SK-N-SH (cell line): ENCODE measurements at regions not wholly inside any gene's neighbourhood (a gene's known extent, or its start where the extent isn't known, plus 50 kb on each side); places are given as distances from the start of the nearest gene placed in this dataset.

ENCODE experiments used
- CTCF ChIA-PET: fragments of 300-600, 350-600 bp; formaldehyde crosslinking; extraction: SDS; loops from one replicate; lab custom pipeline; 2021; lab: Yijun Ruan, JAX
- POLR2A ChIA-PET: fragments of 350-600 bp; sonication (Branson Sonifier 250); formaldehyde crosslinking; extraction: SDS; loops from one replicate; lab custom pipeline; 2020; ENCODE audit warnings: antibody characterized with exemption, inconsistent platforms; lab: Yijun Ruan, JAX
- DNase-seq: peaks from one replicate; pipeline ENCODE4 v3.0.0; 2012
- H2AFZ ChIP-seq: fragments of 200-600 bp; sonication (generic); 2 replicates; pipeline ENCODE4 v1.8.1; 2016; ENCODE audit warnings: antibody characterized with exemption, mild to moderate bottlenecking, low read depth
- H3F3A ChIP-seq: fragments of 200-600 bp; sonication (generic); replicated peaks from 2 replicates; pipeline ENCODE3; 2016; ENCODE audit warnings: antibody characterized with exemption, mild to moderate bottlenecking; ENCODE audit not compliant: insufficient read depth
- H3K27ac ChIP-seq, 2 experiments: fragments of 200-500 bp in 1 of 2; fragments of 200-600 bp in 1 of 2; sonication (Bioruptor generic) in 1 of 2; sonication (generic), shearing (Covaris generic) in 1 of 2; 2 replicates each; pipeline versions ENCODE4 v1.5.1 to v1.6.1; 2014 to 2016; ENCODE audit warnings: low read depth in 2 of 2, inconsistent platforms in 1 of 2, low read length in 1 of 2, mild to moderate bottlenecking in 1 of 2, mixed read lengths in 1 of 2
- H3K27me3 ChIP-seq: fragments of 200-600 bp; sonication (generic), shearing (Covaris generic); 2 replicates; pipeline ENCODE4 v1.6.1; 2016; ENCODE audit warnings: mixed run types; ENCODE audit not compliant: insufficient read depth
- H3K36me3 ChIP-seq, 2 experiments: fragments of 200-500 bp in 1 of 2; fragments of 200-600 bp in 1 of 2; sonication (Bioruptor generic) in 1 of 2; sonication (generic) in 1 of 2; replicated peaks in 1 of 2; 2 replicates each; pipeline versions ENCODE3 to v1.5.1; 2014 to 2016; ENCODE audit warnings: low read length in 1 of 2, mild to moderate bottlenecking in 1 of 2; ENCODE audit not compliant: insufficient read depth in 2 of 2, control insufficient read depth in 1 of 2
- H3K4me1 ChIP-seq, 2 experiments: fragments of 200-500 bp in 1 of 2; fragments of 200-600 bp in 1 of 2; sonication (Bioruptor generic) in 1 of 2; sonication (generic), shearing (Covaris generic) in 1 of 2; 2 replicates each; pipeline versions ENCODE4 v1.5.1 to v1.6.1; 2014 to 2016; ENCODE audit warnings: low read depth in 1 of 2, low read length in 1 of 2, mixed run types in 1 of 2; ENCODE audit not compliant: insufficient read depth in 2 of 2, control insufficient read depth in 1 of 2
- H3K4me2 ChIP-seq: fragments of 200-600 bp; sonication (generic), shearing (Covaris generic); 2 replicates; pipeline ENCODE4 v1.6.1; 2017; ENCODE audit warnings: mixed run types
- H3K4me3 ChIP-seq, 2 experiments: fragments of 200-500 bp in 1 of 2; fragments of 200-600 bp in 1 of 2; sonication (Bioruptor generic) in 1 of 2; sonication (generic), shearing (Covaris generic) in 1 of 2; 2 replicates each; pipeline versions ENCODE4 v1.5.1 to v1.8.1; 2014 to 2016; ENCODE audit warnings: low read depth in 2 of 2, inconsistent platforms in 1 of 2, low read length in 1 of 2, mild to moderate bottlenecking in 1 of 2, mixed read lengths in 1 of 2, moderate library complexity in 1 of 2
- H3K79me2 ChIP-seq: fragments of 200-600 bp; sonication (generic); 2 replicates; pipeline ENCODE4 v1.8.1; 2017; ENCODE audit warnings: mild to moderate bottlenecking; ENCODE audit not compliant: insufficient read depth
- H3K9ac ChIP-seq: fragments of 200-600 bp; sonication (generic); 2 replicates; pipeline ENCODE4 v1.6.1; 2017; ENCODE audit warnings: mixed run types
- H3K9me2 ChIP-seq: fragments of 200-600 bp; sonication (generic); 2 replicates; pipeline ENCODE4 v1.6.1; 2017; ENCODE audit warnings: mixed run types
- H3K9me3 ChIP-seq: fragments of 200-600 bp; sonication (generic); 2 replicates; pipeline ENCODE4 v1.6.1; 2017; ENCODE audit warnings: mixed run types, mild to moderate bottlenecking, moderate library complexity
- H4K20me1 ChIP-seq: fragments of 200-600 bp; sonication (generic); 2 replicates; pipeline ENCODE4 v1.6.1; 2017; ENCODE audit warnings: mild to moderate bottlenecking, mixed run types; ENCODE audit not compliant: insufficient read depth
- EZH2phosphoT487 ChIP-seq: fragments of 200-600 bp; sonication (generic); IDR thresholded peaks from 2 replicates; pipeline ENCODE4 v1.6.1; 2017; ENCODE audit warnings: low read depth, mixed run types, mild to moderate bottlenecking, antibody characterized with exemption, moderate library complexity, borderline replicate concordance
- FOSL2 ChIP-seq: IDR thresholded peaks from 2 replicates; pipeline ENCODE4 v1.4.0; 2012; ENCODE audit warnings: low read depth, mild to moderate bottlenecking, moderate library complexity, borderline replicate concordance
- FOXJ3 ChIP-seq: sonication (generic); formaldehyde crosslinking; IDR thresholded peaks from 2 replicates; pipeline ENCODE4 v1.5.1; 2020; ENCODE audit warnings: mild to moderate bottlenecking, missing genetic modification reagents
- JUND ChIP-seq: IDR thresholded peaks from 2 replicates; pipeline ENCODE4 v1.4.0; 2012
- MEF2A ChIP-seq: IDR thresholded peaks from 2 replicates; pipeline ENCODE4 v1.4.0; 2012; ENCODE audit warnings: low read depth, borderline replicate concordance
- MXI1 ChIP-seq: IDR thresholded peaks from 2 replicates; pipeline ENCODE4 v1.6.1; 2012; ENCODE audit warnings: mild to moderate bottlenecking, low read depth, low read length, improper control_type of control experiment
- NFIC ChIP-seq: IDR thresholded peaks from 2 replicates; pipeline ENCODE4 v1.4.0; 2012; ENCODE audit warnings: borderline replicate concordance
- NRF1 ChIP-seq: IDR thresholded peaks from 2 replicates; pipeline ENCODE4 v1.6.1; 2012; ENCODE audit warnings: low read depth, mild to moderate bottlenecking, low read length
- SIN3A ChIP-seq: IDR thresholded peaks from 2 replicates; pipeline ENCODE4 v1.6.1; 2012; ENCODE audit warnings: low read depth, mild to moderate bottlenecking, low read length, moderate library complexity, borderline replicate concordance
- TAF1 ChIP-seq: IDR thresholded peaks from 2 replicates; pipeline ENCODE4 v1.6.1; 2012; ENCODE audit warnings: low read depth, mild to moderate bottlenecking, low read length, moderate library complexity, borderline replicate concordance
- USF2 ChIP-seq: fragments of 150-350 bp; IDR thresholded peaks from 2 replicates; pipeline ENCODE4 v1.6.1; 2017; ENCODE audit warnings: antibody characterized with exemption, low read length, low read depth, borderline replicate concordance
- YY1 ChIP-seq: IDR thresholded peaks from 2 replicates; pipeline ENCODE4 v1.4.0; 2012; ENCODE audit warnings: low read depth, mild to moderate bottlenecking
- ZBTB33 ChIP-seq: IDR thresholded peaks from 2 replicates; pipeline ENCODE4 v1.4.0; 2012; ENCODE audit warnings: low read depth, borderline replicate concordance
- WGBS: methylation state at CpG from one replicate; pipeline ENCODE4 v1.1.6; 2017; ENCODE audit warnings: low lambda C conversion rate; 5-methylcytosine and 5-hydroxymethylcytosine counted together
- TF ChIP-seq, protein P1 (sequence below): IDR thresholded peaks from 2 replicates; pipeline ENCODE4 v1.4.0; 2012; ENCODE audit warnings: low read depth
- TF ChIP-seq, protein P2 (sequence below): IDR thresholded peaks from 2 replicates; pipeline ENCODE4 v1.4.0; 2012; ENCODE audit warnings: low read depth, borderline replicate concordance

DNA sequence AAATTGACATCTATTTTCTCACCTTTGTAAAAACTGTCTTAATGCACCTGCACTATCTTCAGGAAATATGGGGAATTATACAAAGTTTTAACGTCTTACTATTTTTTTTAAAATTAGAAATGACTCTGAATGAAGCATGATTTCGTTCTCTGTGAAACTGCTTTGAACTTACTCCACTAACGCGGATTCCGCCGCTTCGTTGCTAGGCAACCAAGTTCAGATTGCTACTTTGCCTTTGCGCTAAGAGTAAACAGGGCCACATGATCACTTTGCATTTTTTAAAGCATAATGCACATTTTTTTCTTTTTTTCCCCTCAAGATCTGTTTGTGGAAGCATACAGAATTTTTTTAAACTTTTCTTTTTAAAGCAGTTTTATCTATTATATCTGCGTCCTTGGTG is 690.5 kb downstream of the BRINP3 start:
- no peaks in the 10 kb centered on the region for H3K36me3 ChIP-seq
- H3K27ac ChIP-seq, result no peak overlapping the region
- H3K79me2 ChIP-seq, result no peaks in the 10 kb centered on the region
- no peaks in the 10 kb centered on the region for H3K9me2 ChIP-seq
- DNase-seq, result no peak
- H3K9ac ChIP-seq, result no peak overlapping the region
- H2AFZ ChIP-seq, result no peak overlapping the region
- no peak overlapping the region for H3K4me2 ChIP-seq
- CTCF ChIA-PET, result no interaction called here
- H3K9me3 ChIP-seq, result no peaks in the 10 kb centered on the region
- H3K27me3 ChIP-seq, result no peaks in the 10 kb centered on the region
- no peaks in the 10 kb centered on the region for H3F3A ChIP-seq
- POLR2A ChIA-PET, result no interaction called here
- peaks cover 0 to 4% of the 10 kb centered on the region in 2 experiments; a peak in 2 of 4 replicates for H3K4me1 ChIP-seq
- TF ChIP-seq MXI1, result no peak
- H3K4me3 ChIP-seq, result no peak overlapping the region
- WGBS, result 94% methylated on average over 9 of the region's 9 CpGs
- H4K20me1 ChIP-seq, result no peaks in the 10 kb centered on the region

GRCh38 chr1:189790335-189790734 is 687.3 kb downstream of the BRINP3 start:
- TF ChIP-seq ZBTB33 (no peak), JUND (no peak), SIN3A (no peak), FOSL2 (peak; percentile 16; the same call in 1 of the 2 replicates)
- TF ChIP-seq, protein P1, sequence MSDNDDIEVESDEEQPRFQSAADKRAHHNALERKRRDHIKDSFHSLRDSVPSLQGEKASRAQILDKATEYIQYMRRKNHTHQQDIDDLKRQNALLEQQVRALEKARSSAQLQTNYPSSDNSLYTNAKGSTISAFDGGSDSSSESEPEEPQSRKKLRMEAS, result no peak
- no peak overlapping the region for H3K4me3 ChIP-seq
- DNase-seq, result no peak
- no peaks in the 10 kb centered on the region for H3K36me3 ChIP-seq
- H3K9me2 ChIP-seq, result no peaks in the 10 kb centered on the region
- ChIA-PET POLR2A (no interaction called here), CTCF (no interaction called here)
- H3K9ac ChIP-seq, result no peak overlapping the region
- no peaks in the 10 kb centered on the region; a peak in 1 of 4 replicates for H3K4me1 ChIP-seq
- H4K20me1 ChIP-seq, result no peaks in the 10 kb centered on the region
- no peak overlapping the region for H2AFZ ChIP-seq
- H3K9me3 ChIP-seq, result no peaks in the 10 kb centered on the region
- no peaks in the 10 kb centered on the region for H3K27me3 ChIP-seq
- WGBS, result 15% methylated on average over 2 of the region's 2 CpGs
- no peak overlapping the region for H3K4me2 ChIP-seq
- H3K79me2 ChIP-seq, result no peaks in the 10 kb centered on the region
- H3F3A ChIP-seq, result no peaks in the 10 kb centered on the region
- no peak overlapping the region for H3K27ac ChIP-seq

- H3K9ac ChIP-seq, result no peak overlapping the region
- CTCF ChIA-PET, result interaction anchor here (1.3 kb wide), 1 partner anchor 12 kb away, joined by 3 read pairs; no protein-coding TSS in a partner anchor
These were observed 674.3 kb downstream of the BRINP3 start for GRCh38 chr1:189803364-189803763.

More at GRCh38 chr1:189803364-189803763, 674.3 kb downstream of the BRINP3 start:
- no peak overlapping the region for H2AFZ ChIP-seq
- no peak overlapping the region for H3K4me3 ChIP-seq
- no peak overlapping the region for H3K27ac ChIP-seq
- H3K9me3 ChIP-seq, result no peaks in the 10 kb centered on the region
- POLR2A ChIA-PET, result no interaction called here
- H3K27me3 ChIP-seq, result no peaks in the 10 kb centered on the region
- TF ChIP-seq FOXJ3 (no peak), NFIC (no peak), ZBTB33 (no peak), EZH2phosphoT487 (no peak), JUND (no peak), USF2 (no peak), TAF1 (no peak), NRF1 (no peak), YY1 (no peak), MEF2A (no peak)
- TF ChIP-seq, protein P2, sequence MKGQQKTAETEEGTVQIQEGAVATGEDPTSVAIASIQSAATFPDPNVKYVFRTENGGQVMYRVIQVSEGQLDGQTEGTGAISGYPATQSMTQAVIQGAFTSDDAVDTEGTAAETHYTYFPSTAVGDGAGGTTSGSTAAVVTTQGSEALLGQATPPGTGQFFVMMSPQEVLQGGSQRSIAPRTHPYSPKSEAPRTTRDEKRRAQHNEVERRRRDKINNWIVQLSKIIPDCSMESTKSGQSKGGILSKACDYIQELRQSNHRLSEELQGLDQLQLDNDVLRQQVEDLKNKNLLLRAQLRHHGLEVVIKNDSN, result no peak
- H3K4me2 ChIP-seq, result no peak overlapping the region
- H3F3A ChIP-seq, result no peaks in the 10 kb centered on the region
- H3K9me2 ChIP-seq, result no peaks in the 10 kb centered on the region
- H4K20me1 ChIP-seq, result no peaks in the 10 kb centered on the region
- DNase-seq, result peak; percentile 1
- H3K36me3 ChIP-seq, result no peaks in the 10 kb centered on the region
- 72% methylated on average over 3 of the region's 3 CpGs for WGBS
- no peaks in the 10 kb centered on the region for H3K79me2 ChIP-seq
- H3K4me1 ChIP-seq, result no peaks in the 10 kb centered on the region; a peak in 1 of 4 replicates
